H1 (cell line): ENCODE measurements at regions not wholly inside any gene's neighbourhood (a gene's known extent, or its start where the extent isn't known, plus 50 kb on each side); places are given as distances from the start of the nearest gene placed in this dataset.

Experiments
- POLR2A ChIP-seq, 2 experiments: IDR thresholded peaks; 1 replicate in 1 of 2; 2 replicates in 1 of 2; pipeline ENCODE4 v1.6.1; 2011; ENCODE audit warnings: low read depth in 2 of 2, low read length in 2 of 2, mild to moderate bottlenecking in 2 of 2; ENCODE audit errors: control extremely low read depth in 1 of 2
- POLR2AphosphoS5 ChIP-seq: IDR thresholded peaks from 2 replicates; pipeline ENCODE4 v1.6.1; 2011; ENCODE audit warnings: low read depth, low read length
- TAF1 ChIP-seq: IDR thresholded peaks from 2 replicates; pipeline ENCODE4 v1.6.1; 2011; ENCODE audit warnings: mild to moderate bottlenecking, low read depth, low read length
- TF ChIP-seq, protein P1 (sequence below), 3 experiments: IDR thresholded peaks; 1 replicate in 2 of 3; 2 replicates in 1 of 3; pipeline versions ENCODE4 v1.5.1 to v1.6.1; 2011; ENCODE audit warnings: low read length in 3 of 3, mild to moderate bottlenecking in 3 of 3, inconsistent platforms in 2 of 3, low read depth in 1 of 3, moderate library complexity in 1 of 3; ENCODE audit not compliant: insufficient read depth in 1 of 3; ENCODE audit errors: control extremely low read depth in 1 of 3

DNA sequence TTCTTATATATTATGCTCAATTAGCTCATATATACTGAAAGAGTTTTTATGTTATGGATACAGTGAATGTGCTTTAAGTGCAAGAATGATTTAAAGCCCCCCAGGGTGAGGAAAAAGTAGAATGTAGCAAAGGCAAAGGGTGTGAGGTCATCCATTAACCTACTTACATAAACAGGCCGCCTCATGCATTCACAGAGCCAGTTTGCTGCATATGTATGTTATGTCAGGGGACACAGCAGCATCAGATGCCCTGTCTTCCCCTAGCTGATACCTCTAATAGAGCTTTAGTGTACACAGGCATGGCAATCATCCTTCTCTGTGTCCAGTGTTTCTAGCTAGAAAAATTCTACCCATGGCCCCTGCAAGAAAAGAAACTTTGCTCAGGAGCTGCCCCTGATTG is 187.8 kb upstream of the FSHR start:
- TF ChIP-seq TAF1, result no peak
- no peak for TF ChIP-seq POLR2A (IDR thresholded peaks at IDR 0.05; ENCODE audit: control extremely low read depth in 1 of 2, low read depth in 2 of 2, low read length in 2 of 2)
- TF ChIP-seq, protein P1, sequence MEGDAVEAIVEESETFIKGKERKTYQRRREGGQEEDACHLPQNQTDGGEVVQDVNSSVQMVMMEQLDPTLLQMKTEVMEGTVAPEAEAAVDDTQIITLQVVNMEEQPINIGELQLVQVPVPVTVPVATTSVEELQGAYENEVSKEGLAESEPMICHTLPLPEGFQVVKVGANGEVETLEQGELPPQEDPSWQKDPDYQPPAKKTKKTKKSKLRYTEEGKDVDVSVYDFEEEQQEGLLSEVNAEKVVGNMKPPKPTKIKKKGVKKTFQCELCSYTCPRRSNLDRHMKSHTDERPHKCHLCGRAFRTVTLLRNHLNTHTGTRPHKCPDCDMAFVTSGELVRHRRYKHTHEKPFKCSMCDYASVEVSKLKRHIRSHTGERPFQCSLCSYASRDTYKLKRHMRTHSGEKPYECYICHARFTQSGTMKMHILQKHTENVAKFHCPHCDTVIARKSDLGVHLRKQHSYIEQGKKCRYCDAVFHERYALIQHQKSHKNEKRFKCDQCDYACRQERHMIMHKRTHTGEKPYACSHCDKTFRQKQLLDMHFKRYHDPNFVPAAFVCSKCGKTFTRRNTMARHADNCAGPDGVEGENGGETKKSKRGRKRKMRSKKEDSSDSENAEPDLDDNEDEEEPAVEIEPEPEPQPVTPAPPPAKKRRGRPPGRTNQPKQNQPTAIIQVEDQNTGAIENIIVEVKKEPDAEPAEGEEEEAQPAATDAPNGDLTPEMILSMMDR (IDR thresholded peaks at IDR 0.05; ENCODE audit: control extremely low read depth in 1 of 3, insufficient read depth in 1 of 3, low read depth in 1 of 3, low read length in 3 of 3), result no peak
- no peak for TF ChIP-seq POLR2AphosphoS5
